ENCODE measurements at regions not wholly inside any gene's neighbourhood (a gene's known extent, or its start where the extent isn't known, plus 50 kb on each side); places are given as distances from the start of the nearest gene placed in this dataset.
"Not testable (repeated sequence)": the region's sequence is repeated elsewhere in the genome, so short reads cannot be mapped to it uniquely, and the experiment has no call there.

- TF ChIP-seq CTCF, POLR2A (IDR thresholded peaks at IDR 0.05): not testable (repeated sequence)
Measured at GRCh38 chr5:108685448-108686216, 62.1 kb upstream of the FER start.
